NCI-H510A treated with DMSO at 0.1 percent for 48 hours (cell line): ENCODE measurements at regions not wholly inside any gene's neighbourhood (a gene's known extent, or its start where the extent isn't known, plus 50 kb on each side); places are given as distances from the start of the nearest gene placed in this dataset.
"Not testable (repeated sequence)": the region's sequence is repeated elsewhere in the genome, so short reads cannot be mapped to it uniquely, and the experiment has no call there.

Experiments used
- DNase-seq: peaks from one replicate; lab custom pipeline; 2025; lab: John Stamatoyannopoulos, UW

GRCh38 chr13:69264362-69265334, 843.0 kb upstream of the ATXN8OS start:
- peak; percentile 38 for DNase-seq

GRCh38 chr13:69243366-69243765, 864.3 kb upstream of the ATXN8OS start:
- peak; percentile 33 for DNase-seq

GRCh38 chr13:69234171-69234570, 873.5 kb upstream of the ATXN8OS start:
- DNase-seq, result no peak

GRCh38 chr13:69226427-69226826, 881.2 kb upstream of the ATXN8OS start:
- no peak for DNase-seq

GRCh38 chr13:69221633-69222498, 885.8 kb upstream of the ATXN8OS start:
- not testable (repeated sequence) for DNase-seq

- DNase-seq, result no peak
Measured at GRCh38 chr13:69213396-69213795, 894.2 kb upstream of the ATXN8OS start.

GRCh38 chr13:69204620-69205019, 903.0 kb upstream of the ATXN8OS start:
- no peak for DNase-seq

- no peak for DNase-seq
Measured at GRCh38 chr13:69202996-69203395, 904.6 kb upstream of the ATXN8OS start.

GRCh38 chr13:69199664-69200063, 908.0 kb upstream of the ATXN8OS start:
- DNase-seq, result no peak

GRCh38 chr13:69198706-69199105, 908.9 kb upstream of the ATXN8OS start:
- no peak for DNase-seq

- no peak for DNase-seq
Measured at GRCh38 chr13:69194130-69194529, 913.5 kb upstream of the ATXN8OS start.

GRCh38 chr13:69180034-69180433, 927.6 kb upstream of the ATXN8OS start:
- no peak for DNase-seq

- no peak for DNase-seq
Measured at GRCh38 chr13:69178000-69178399, 929.6 kb upstream of the ATXN8OS start.

- DNase-seq, result no peak
Measured at GRCh38 chr13:69168436-69168835, 939.2 kb upstream of the ATXN8OS start.

- no peak for DNase-seq
Measured at GRCh38 chr13:69155136-69155535, 952.5 kb upstream of the ATXN8OS start.

- DNase-seq, result no peak
Measured at GRCh38 chr13:69142101-69142500, 965.5 kb upstream of the ATXN8OS start.

- no peak for DNase-seq
Measured at GRCh38 chr13:69124996-69125395, 982.6 kb upstream of the ATXN8OS start.

GRCh38 chr13:69109891-69110525, 997.6 kb upstream of the ATXN8OS start:
- DNase-seq, result no peak

GRCh38 chr13:69108486-69108885, 999.1 kb upstream of the ATXN8OS start:
- DNase-seq, result no peak

GRCh38 chr13:69107436-69107835, 1000.2 kb upstream of the ATXN8OS start:
- DNase-seq, result no peak

- DNase-seq, result no peak
Measured at GRCh38 chr13:69101841-69102240, 1005.8 kb upstream of the ATXN8OS start.

- DNase-seq, result no peak
Measured at GRCh38 chr13:69094485-69094884, 1013.1 kb upstream of the ATXN8OS start.
